HG03064 (cell line): ENCODE measurements at regions not wholly inside any gene's neighbourhood (a gene's known extent, or its start where the extent isn't known, plus 50 kb on each side); places are given as distances from the start of the nearest gene placed in this dataset.
"Not testable (repeated sequence)": the region's sequence is repeated elsewhere in the genome, so short reads cannot be mapped to it uniquely, and the experiment has no call there.

Source experiments
- ATAC-seq: cut with Tn5 transposase; IDR thresholded peaks from one replicate; pipeline ENCODE4 v1.9.1; 2021; ENCODE audit warnings: low read depth; ENCODE audit not compliant: unreplicated experiment

DNA sequence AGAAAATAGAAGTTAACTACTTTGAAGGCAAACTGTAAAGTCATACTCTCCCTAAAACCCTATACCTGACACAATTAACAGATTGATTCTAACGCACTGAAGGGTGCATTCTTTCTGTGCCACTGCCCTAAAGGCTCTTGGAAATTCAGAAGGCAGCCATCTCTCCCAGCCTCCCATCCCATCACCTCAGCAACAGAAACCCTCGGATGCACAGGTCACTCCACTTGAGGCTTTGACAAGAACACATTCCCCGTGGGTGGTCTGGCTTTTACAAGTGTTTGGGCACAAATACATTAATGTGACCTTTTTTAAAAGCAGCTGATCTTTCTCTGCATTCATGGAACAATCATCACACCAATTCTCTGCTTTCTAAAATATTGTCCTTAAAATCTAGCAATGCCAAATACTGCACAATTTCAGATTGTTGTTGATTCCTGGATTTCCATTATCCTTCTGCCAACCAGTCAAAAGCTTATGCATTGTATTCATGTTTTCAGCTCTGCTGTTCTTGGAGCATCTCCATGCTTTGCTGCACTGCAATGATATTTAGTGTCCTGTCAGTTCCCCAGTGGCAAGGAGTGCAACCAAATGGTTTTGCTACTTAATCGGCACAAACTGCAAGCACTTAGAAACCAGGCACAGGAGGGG lies 175.6 kb downstream of the TMEM161B start:
- no peak for ATAC-seq

DNA sequence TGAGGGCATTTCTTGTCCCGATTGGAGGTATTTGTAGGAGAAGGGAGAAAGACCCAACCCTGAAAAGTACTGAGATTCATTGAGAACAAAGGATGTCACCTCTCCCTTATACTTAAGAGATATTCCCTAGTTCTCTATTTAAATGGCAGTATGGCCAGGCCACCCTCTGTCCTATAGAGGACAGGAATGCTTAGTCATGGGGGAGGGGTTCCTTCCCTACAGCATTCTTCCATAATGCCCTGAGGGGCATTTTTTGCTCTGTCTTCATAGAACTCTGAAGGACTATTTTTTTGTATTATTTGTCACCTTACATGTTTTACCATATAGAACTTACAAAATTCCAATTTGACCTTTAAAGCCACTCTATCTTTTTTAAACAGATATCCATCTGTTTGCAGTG lies 176.3 kb downstream of the TMEM161B start:
- ATAC-seq = no peak

DNA sequence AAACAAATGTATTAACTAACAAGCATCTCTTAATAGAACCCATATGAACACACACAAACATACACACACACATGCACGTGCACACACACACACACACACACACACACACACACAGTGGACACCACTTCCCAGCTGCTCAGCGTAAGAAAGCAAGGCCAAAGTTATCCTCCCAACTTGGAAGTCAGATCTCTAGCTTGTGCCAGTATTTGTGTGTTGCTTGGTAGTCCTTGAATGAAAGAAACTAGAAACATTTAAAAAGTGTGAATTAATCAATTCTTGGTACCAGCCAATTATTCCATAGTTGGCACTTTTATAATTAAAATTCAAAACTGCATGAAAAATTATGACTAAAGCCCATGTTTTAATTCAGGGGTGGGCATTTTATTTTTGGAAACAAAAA lies 178.1 kb downstream of the TMEM161B start:
- ATAC-seq = no peak

DNA sequence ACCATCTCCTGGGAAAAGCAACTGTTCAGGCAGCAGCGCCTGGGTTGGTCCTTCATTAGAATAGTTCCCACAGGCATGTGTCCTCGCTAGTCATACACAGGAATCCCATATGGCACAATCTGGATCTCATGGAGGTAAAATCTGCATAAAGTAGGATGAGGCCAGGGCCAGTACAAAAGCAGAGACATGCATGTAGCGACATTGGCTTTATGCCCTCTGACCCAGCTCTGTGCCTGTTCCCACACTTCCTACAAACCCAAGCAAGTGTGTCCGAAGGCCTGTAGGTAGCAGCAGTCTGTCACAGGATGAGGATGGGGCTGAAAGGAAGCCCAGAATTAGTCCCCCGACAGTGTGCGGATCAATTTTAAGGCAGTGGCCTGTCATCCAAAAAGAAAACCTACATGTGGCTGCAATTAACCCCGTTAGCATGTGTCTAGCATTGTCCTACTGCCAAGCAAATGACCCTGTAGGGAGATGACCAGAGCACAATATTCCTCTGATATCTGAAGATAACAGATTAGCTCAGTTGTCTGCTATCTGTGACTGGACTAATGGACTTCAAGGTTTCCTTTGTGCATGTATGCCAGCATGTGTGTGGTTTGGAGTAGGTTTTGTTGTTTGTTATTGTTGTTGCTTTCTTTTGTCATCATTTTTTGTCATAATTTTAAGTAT lies 178.8 kb downstream of the TMEM161B start:
- ATAC-seq = no peak

DNA sequence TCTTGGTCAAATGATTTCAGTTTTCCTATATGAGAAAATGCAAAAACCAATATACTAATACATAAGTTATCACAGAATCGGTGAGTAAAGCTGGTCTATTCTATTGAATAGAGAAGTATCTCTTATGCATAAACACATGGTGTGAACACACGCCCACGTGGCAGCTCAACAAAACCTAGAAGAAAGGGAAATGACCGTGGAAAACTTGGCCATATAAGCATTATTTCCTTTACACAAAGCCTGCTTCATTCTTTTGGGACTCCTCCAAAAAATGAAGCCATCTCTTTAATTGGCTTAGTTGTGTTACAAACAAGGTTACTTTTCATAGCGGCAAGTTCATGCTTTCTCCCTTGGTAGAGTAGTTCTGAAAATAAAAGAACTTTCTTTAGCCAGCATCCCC lies 183.2 kb downstream of the TMEM161B start:
- ATAC-seq = no peak

DNA sequence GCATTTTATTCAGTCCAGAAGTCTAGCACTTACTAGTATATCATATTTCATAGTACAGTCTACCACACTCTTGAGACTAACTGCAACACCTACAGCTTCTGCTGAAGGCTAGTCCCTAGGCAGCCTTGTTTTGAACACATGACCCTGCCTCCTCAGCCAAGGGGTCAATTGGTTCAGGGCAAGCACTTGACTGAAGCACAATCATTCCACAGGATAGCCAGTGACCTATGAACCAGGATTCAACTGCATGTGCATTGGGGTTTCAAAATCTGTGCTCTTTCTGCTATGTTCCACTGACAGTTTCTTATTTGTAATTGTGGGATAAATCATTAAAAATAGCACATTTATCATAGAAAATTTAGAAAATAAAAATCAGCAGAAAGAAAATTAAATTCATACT lies 186.8 kb downstream of the TMEM161B start:
- ATAC-seq = no peak

DNA sequence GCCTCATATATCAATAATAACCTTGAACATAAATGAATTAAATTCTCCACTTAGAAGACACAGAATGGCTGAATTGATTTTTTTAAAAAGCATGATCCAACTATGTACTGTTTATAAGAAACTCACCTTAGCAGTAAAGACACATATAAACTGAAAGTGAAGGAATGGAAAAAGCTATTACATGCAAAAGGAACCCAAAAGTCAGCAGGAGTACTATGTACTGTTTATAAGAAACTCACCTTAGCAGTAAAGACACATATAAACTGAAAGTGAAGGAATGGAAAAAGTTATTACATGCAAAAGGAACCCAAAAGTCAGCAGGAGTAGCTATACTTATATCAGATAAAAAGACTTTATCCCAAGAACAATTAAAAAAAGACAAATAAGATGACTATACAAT lies 204.8 kb downstream of the TMEM161B start:
- no peak for ATAC-seq

DNA sequence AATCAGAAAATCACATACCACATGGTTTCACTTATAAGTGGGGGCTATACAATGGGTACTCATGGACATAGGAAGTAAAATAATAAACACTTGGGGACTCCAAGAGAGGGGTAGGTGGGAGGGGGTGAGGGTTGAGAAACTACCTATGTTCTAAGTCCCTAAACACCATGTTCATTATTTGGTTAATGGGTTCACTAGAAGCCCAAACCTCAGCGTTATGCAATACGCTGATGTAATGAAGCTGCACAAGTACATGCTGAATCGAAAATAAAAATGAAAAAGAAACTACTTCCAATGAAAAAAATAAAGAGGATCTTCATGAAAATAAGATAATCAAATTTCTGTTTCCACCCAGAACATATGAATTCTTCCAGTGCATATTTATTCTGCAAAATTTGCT lies 208.5 kb downstream of the TMEM161B start:
- no peak for ATAC-seq

DNA sequence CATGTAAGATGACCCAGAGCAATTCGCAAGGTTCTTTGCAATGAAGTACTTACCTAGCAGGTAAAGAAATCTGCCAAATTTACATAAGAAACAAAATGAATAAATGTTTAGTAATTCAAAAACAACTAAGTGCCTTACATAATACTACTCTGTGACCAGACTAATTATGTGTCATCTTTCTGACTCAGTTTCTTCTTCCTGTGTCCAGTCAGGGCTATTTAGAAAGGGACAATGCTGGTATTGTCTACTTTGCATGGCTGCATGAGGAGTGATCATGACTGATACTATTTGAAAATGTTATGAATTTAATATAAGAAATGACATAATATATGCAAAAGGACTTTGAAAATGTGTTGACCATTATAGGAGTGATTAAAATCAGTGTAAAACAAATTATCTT lies 210.0 kb downstream of the TMEM161B start:
- ATAC-seq = no peak

DNA sequence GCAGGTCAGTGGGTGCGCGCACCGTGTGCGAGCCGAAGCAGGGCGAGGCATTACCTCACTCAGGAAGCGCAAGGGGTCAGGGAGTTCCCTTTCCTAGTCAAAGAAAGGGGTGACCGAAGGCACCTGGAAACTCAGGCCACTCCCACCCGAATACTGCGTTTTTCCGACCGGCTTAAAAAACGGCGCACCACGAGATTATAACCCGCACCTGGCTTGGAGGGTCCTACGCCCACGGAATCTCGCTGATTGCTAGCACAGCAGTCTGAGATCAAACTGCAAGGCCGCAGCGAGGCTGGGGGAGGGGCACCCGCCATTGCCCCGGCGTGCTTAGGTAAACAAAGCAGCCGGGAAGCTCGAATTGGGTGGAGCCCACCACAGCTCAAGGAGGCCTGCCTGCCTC lies 216.2 kb downstream of the TMEM161B start:
- not testable (repeated sequence) for ATAC-seq

DNA sequence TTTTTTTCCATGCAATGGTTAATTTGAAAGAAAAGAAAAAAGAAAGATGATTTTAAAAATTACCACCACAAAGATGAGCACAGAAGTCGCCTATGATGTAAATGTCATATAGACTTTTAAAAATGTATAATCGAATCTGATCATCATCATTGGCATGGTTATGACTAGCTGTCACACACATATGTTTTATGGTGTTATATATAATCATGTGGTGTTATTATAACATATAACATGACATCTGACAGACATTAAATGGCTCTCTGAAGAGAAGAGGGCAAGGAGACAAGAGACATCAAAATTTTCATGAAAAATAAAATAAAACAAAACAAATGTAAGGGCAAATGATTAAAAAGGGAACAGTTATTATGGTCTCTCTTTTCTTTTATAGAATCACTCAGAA lies 217.5 kb downstream of the TMEM161B start:
- no peak for ATAC-seq

DNA sequence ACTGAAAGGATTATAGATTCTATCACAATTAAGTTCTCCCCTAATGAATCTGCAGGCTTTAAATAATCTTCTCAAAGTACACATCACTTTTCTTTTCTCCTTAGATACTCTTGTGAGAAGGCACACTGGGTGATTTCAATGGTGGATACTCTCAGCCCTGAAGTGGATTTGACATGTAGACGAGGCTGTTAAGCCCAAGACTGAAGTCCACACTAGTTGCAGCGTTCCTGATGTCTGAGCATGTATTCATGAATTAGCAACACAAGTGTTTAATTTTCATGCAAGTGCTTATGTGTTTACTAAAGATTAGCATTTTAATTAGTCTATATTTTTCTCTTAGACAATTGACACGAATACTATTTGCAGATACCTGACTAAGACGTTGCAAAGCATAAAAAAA lies 218.9 kb downstream of the TMEM161B start:
- ATAC-seq = no peak

DNA sequence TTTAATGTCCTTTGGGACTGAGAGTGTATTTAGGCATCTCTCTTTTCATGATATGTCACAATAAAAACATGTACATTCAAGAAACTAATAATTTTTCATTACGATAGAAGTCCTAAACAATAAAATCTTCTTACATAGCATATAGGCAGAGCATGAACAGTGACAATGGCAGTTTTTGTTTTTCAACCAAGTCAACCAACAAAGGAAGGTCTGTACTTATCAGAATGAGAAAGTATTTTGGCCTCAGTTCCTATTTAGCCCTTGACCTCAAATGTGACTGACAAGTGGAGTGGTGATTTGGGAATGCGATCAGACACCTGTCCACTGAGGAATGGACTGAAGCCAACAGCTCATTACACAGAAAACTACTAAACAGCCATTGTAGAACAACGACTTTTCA lies 219.5 kb downstream of the TMEM161B start:
- ATAC-seq = no peak

DNA sequence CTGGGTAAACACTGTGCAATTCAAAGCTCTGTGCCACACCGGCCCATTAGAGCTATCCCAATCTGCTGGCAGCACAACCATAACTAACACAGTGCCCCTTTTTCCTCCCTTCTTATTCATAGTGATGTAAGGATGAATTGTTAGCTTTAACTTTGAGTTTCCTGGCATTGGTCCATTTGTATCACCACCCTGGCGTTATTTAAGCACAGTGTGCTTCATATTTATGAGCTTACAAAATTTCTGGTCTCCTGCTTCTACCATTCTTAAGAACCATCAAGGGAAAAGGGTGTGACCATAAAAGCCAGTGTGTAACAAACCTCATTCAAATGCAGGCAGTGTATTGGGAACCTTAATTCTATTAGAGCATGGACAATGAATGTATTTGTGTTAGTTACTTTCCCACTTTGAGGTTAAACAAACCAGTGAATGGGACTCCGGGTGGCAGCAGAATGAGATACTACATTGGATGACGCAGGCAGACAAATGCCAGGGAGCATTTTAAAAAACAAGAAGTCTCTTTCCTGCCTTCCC lies 222.6 kb downstream of the TMEM161B start:
- no peak for ATAC-seq

DNA sequence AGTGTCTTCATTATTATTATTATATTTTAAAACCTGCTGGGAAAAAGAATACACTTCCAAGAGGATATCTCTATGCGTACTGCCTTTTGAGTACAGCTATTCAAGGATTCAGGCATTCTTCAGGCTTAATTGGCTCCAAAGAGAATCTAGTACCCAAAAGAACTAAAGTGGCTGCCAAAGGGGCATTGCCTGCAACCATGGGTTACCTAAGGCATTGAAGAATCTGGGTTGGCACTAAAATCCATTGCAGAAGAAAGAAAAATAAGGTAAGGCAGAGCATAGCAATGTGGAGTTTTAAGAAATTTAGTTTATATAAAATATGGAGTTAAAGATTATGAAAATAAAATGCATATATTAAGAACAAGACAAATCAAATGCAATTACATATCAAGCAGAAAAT lies 223.5 kb downstream of the TMEM161B start:
- ATAC-seq = no peak

DNA sequence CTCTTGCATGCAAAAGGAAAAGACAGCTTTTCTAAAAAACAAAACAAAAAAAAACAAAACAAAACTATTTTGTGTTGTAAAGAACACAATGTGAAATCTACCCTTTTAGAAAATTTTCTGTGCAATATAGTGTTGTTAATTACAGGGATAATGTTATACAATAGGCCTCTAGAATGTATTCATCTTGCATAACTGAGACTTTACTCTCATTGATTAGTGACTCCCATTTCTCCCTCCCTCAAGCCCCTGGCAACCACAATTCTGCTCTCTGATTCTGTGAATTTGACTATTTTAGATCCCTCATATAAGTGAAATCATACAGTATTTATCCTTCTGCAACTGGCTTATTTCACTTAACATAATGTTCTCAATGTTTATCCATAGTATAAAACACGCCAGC lies 234.1 kb downstream of the TMEM161B start:
- no peak for ATAC-seq

DNA sequence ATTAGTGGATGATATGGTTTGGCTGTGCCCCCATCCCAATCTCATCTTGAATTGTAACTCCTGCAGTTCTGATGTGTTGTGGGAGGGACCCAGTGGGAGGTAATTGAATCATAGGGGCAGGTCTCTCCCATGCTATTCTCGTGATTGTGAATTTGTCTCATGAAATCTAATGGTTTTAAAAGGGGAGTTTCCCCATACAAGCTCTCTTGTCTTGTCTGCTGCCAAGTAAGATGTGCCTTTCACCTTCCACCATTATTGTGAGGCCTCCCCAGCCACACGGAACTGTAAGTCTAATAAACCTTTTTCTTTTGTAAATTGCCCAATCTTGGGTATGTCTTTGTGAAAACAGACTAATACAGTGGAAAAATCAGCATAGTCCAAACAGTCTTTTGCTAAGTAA lies 235.5 kb downstream of the TMEM161B start:
- ATAC-seq = no peak

DNA sequence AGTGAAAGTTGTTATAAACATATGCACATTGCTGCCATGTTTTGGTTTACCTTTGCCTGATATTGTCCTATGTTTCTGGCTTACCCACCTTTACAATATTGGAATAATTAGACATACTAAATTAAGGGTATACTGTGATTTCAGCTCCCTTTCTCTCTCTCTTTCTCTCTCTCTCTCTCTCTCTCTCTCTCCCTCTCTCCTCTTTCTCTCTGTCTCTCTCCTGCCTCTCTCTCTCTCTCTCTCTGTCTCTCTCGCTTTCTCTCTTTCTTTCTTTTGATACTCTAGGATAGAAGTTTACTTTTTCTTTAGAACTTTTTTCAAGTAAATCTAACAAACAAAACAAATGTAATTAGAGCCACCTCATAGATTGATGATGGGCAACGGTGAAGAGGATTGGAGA lies 239.6 kb downstream of the TMEM161B start:
- no peak for ATAC-seq

DNA sequence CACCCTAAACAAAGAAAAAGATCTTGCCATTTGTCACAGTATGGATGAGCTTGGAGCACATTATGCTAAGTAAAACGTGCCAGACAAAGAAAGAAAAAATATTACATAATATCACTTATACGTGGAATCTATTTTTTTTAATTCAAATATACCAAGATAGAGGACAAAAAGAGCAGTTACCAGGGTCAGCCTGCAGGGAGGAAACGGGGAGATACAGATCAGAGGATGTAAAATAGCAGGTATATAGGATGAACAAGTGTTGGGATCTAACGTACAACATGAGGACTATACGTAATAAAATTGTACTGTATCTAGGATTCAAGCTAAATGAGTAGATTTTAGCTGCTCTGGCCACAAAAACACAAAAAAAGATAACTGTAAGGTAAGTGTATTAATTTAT lies 247.5 kb downstream of the TMEM161B start:
- no peak for ATAC-seq

DNA sequence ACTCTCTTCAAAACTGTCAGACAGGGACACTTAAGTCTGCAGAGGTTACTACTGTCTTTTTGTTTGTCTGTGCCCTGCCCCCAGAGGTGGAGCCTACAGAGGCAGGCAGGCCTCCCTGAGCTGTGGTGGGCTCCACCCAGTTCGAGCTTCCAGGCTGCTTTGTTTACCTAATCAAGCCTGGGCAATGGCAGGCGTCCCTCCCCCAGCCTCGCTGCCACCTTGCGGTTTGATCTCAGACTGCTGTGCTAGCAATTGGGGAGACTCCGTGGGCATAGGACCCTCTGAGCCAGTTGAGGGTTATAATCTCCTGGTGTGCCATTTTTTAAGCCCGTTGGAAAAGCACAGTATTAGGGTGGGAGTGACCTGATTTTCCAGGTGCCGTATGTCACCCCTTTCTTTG lies 253.7 kb downstream of the TMEM161B start:
- not testable (repeated sequence) for ATAC-seq

DNA sequence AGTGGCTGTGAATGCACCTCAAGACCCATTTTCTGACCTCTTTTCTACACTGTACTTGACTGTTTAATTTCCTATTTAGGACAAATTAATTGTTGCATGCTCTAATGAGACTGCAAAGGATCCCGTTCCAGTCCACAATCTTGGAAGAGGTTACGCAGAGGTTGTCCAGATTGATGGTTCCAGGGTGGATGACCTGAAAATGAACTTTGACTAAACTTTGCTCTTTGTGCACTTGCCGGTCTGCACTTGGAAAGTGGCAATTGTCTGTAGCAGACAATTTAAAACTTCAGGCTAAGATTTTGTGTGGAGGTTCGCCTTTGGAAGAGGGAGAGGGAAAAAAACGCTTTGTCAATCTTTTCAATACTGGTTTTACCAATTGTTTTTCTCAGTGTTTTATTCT lies 267.8 kb downstream of the TMEM161B start:
- ATAC-seq = no peak

DNA sequence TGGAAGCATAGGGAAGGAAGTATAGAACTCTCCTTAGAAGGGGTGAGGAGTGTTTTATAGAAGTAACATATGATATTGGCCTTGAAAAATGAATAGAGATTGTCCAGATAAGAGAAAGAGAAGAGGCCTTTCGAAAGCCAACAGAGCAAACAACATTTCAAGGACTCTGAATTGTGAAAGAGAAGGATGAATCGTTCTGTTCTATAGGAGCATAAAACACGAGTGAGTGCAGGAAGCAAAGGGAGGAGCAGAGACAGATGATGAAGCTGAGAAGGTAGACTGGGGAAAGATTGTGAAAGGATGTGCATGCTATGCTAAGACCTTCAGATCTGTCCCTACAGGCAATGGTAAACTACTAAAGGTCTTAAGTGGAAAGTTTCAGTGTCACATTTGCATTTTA lies 271.0 kb downstream of the TMEM161B start:
- no peak for ATAC-seq
